HG03095 (cell line): ENCODE measurements at regions not wholly inside any gene's neighbourhood (a gene's known extent, or its start where the extent isn't known, plus 50 kb on each side); places are given as distances from the start of the nearest gene placed in this dataset.
"Not testable (repeated sequence)": the region's sequence is repeated elsewhere in the genome, so short reads cannot be mapped to it uniquely, and the experiment has no call there.

Source experiments
- ATAC-seq: cut with Tn5 transposase; IDR thresholded peaks from one replicate; pipeline ENCODE4 v1.9.1; 2021; ENCODE audit warnings: moderate library complexity; ENCODE audit not compliant: unreplicated experiment

GRCh38 chr9:119941091-119941490 is 571.9 kb upstream of the BRINP1 start:
- no peak for ATAC-seq

DNA sequence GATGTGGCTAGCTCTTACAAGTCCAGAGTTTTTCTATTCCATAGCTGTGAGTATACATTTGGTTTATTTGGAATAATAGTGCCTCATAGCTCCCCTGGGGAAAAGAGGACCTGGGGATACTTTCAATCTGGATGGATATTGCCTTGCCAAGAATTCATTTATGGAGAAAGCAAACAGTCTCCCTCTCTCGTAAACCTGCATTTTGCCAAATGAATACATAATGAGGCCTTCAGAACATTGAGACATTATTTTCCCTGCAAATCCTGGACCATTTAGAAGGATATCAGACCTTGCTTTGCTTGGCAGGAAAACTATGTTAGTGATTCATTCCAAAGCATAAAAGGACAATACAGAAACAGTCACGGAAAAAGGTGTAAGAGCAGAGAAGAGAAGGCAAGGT is 569.6 kb upstream of the BRINP1 start:
- no peak for ATAC-seq

GRCh38 chr9:119934497-119934896 is 565.3 kb upstream of the BRINP1 start:
- ATAC-seq = no peak

DNA sequence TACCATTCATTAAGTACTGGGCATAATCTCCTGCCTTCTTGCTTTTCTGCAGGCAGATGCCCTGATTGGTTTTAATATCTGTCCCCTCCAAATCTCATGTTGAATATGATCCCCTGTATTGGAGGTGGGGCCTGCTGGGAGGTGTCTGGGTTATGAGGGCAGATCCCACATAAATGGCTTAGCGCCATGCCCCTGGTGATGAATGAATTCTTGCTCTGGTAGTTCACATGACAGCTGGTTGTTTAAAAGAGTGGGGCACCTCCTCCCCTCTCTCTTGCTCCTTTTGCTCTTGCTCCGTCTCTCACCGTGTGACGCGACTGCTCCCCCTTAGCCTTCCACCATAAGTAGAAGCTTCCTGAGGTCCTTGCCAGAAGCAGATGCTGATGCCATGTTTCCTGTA is 564.0 kb upstream of the BRINP1 start:
- no peak for ATAC-seq

GRCh38 chr9:119924736-119925135 is 555.5 kb upstream of the BRINP1 start:
- ATAC-seq = no peak

DNA sequence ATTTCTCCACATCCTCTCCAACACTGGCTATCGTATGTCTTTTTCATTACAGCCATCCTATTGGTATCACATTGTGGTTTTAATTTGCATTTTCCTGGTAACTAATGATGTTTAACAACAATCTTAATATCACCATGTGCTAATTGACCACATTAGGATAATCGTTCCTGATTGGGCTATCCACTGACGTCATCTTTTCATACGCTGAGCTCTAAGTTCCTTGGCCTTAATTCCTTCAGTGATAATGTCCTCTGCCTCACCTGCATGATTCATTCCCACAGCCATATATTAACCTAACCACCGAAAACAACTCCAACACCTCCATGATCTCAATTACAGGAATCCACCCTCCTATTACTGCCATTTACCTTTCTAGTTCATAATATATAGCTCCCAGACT is 547.9 kb upstream of the BRINP1 start:
- ATAC-seq = no peak

GRCh38 chr9:119907056-119907455 is 537.8 kb upstream of the BRINP1 start:
- no peak for ATAC-seq

GRCh38 chr9:119905724-119906123 is 536.5 kb upstream of the BRINP1 start:
- no peak for ATAC-seq

- no peak for ATAC-seq
Measured at GRCh38 chr9:119903851-119904250, 534.6 kb upstream of the BRINP1 start.

GRCh38 chr9:119902611-119903010 is 533.4 kb upstream of the BRINP1 start:
- ATAC-seq = no peak

GRCh38 chr9:119898316-119898715 is 529.1 kb upstream of the BRINP1 start:
- ATAC-seq = no peak

DNA sequence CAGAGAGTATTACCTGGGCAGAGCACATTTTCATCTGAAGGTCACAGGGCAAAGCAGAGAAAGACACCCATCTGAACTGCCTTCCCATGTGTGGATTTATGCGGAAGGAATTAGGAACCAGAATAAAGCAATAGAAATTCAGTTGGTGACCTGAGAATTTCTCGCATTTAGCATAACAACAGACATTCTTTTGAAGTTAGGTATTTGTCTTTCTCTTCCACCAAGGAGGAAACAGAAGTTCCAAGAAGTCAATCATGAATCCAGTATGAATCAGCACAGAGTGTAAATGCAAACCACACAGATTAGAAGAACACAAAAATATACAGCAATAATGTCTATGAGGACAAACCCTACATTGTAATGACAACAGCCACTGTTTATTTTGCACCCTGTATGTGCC is 515.2 kb upstream of the BRINP1 start:
- no peak for ATAC-seq

- no peak for ATAC-seq
Measured at GRCh38 chr9:119881898-119882297, 512.7 kb upstream of the BRINP1 start.

GRCh38 chr9:119880361-119880760 is 511.1 kb upstream of the BRINP1 start:
- ATAC-seq = no peak

- ATAC-seq = no peak
Measured at GRCh38 chr9:119877306-119877705, 508.1 kb upstream of the BRINP1 start.

GRCh38 chr9:119873877-119874276 is 504.6 kb upstream of the BRINP1 start:
- ATAC-seq = no peak

GRCh38 chr9:119870251-119870650 is 501.0 kb upstream of the BRINP1 start:
- not testable (repeated sequence) for ATAC-seq

GRCh38 chr9:119868694-119869093 is 499.5 kb upstream of the BRINP1 start:
- no peak for ATAC-seq

GRCh38 chr9:119861842-119862241 is 492.6 kb upstream of the BRINP1 start:
- no peak for ATAC-seq

GRCh38 chr9:119859128-119859527 is 489.9 kb upstream of the BRINP1 start:
- no peak for ATAC-seq

DNA sequence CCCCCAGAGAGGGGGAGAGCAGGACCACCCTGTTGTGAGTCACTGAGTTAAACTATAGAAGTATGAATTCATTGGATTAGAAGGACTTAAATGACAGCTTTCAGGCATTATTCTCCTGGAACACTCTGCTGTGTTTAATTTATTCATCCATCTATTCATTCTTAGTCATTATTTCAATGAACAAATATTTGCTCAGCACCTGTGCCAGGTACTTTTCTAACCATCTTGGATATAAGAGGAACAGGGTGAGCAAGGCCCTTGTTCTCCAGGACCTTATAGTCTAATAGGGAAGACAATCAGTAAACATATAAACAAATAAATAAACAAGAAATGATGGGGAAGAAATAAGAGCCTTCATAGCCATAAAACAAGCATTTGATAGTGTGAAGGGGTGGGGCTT is 483.9 kb upstream of the BRINP1 start:
- ATAC-seq = no peak

DNA sequence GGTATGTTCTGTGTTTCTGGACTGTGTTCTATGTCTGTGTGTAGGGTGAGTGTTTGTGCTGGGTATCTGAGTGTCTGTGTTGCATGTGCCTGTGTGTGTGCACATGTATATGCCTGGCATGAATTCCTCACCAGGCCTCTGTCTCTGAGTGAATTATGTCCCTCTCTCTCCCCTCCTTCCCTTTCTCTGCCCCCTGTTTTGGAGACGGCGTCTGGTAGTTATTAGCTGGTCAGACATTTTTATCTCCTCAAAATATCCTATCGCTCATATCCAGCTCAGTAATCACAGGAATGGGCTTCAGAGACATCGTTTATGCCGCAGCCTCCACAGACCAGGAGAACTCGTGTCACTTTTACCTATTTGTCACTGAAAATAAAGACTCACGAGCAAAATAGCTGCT is 483.2 kb upstream of the BRINP1 start:
- no peak for ATAC-seq

- ATAC-seq = no peak
Measured at GRCh38 chr9:119844431-119844830, 475.2 kb upstream of the BRINP1 start.

DNA sequence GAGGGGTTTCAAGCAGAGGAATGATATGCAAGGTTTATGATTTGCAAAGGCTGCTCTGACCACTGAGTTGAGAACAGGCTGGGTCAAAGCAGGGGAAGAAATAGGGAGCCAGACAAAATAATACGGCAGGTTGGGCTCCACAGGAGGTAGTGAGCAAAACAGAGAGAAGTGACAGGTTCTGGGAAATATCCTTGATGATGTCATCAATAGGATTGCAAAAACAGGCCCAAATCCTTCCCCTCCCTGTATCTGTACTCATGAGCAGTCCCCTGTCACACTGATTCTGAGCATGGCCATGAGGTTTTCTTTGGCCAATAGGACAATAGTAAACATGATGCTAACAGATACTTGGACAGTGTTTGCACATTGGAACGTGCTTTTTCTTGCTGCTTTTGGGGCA is 471.8 kb upstream of the BRINP1 start:
- ATAC-seq = no peak
